ENCODE measurements at regions not wholly inside any gene's neighbourhood (a gene's known extent, or its start where the extent isn't known, plus 50 kb on each side); places are given as distances from the start of the nearest gene placed in this dataset.

DNA sequence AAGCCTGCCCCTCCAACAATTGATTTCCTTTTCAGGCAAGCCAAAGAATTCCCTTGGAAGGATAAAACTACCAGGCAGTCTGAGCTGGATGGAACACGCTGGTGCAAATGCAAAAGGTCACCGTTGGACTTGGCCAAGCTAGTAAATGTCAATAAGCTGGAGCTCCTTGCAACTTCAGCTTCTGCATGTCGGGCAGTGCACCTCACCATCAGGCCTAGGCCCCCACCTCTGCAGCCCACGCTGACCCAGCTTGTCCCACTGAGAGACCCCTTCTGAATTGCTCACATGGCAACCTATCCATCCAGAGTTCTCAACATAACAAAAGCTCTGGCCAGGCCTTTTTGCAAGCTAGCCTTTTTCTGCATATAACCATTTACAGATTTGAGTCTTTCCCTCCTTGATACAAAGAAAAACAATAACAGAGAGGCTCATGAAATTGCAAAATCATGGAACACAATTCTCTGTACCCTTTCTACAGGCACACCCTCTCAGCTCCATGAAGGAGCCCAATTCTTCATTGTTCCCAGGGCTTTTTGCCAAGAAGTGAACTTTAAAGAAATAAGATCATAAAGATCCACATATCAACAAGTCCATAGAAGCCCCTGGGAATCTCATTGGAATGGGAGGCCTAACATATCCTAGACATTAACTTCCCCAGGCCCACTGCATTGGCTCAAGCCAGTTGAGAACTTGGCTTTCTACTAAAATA, 123.9 kb upstream of the SLIT3 start:
- DNase-seq (peak in 1 of 2 donors; percentile 12), ATAC-seq (ENCODE audit: low FRiP score in 2 of 2) (no peak)
- WGBS, 2 donors: 80% methylated on average over 4 of the region's 4 CpGs
- Histone ChIP-seq H3K9me3 (no peaks in the 10 kb centered on the region), H3K4me3 (no peak overlapping the region), H3K27ac (no peak overlapping the region), H3K36me3 (no peaks in the 10 kb centered on the region), H3K27me3 (no peaks in the 10 kb centered on the region), H3K4me1 (no peaks in the 10 kb centered on the region)
- TF ChIP-seq POLR2A (IDR thresholded peaks at IDR 0.05) (no peak), POLR2AphosphoS5 (IDR thresholded peaks at IDR 0.05) (no peak), EP300 (IDR thresholded peaks at IDR 0.05) (no peak)
- TF ChIP-seq, protein P1, sequence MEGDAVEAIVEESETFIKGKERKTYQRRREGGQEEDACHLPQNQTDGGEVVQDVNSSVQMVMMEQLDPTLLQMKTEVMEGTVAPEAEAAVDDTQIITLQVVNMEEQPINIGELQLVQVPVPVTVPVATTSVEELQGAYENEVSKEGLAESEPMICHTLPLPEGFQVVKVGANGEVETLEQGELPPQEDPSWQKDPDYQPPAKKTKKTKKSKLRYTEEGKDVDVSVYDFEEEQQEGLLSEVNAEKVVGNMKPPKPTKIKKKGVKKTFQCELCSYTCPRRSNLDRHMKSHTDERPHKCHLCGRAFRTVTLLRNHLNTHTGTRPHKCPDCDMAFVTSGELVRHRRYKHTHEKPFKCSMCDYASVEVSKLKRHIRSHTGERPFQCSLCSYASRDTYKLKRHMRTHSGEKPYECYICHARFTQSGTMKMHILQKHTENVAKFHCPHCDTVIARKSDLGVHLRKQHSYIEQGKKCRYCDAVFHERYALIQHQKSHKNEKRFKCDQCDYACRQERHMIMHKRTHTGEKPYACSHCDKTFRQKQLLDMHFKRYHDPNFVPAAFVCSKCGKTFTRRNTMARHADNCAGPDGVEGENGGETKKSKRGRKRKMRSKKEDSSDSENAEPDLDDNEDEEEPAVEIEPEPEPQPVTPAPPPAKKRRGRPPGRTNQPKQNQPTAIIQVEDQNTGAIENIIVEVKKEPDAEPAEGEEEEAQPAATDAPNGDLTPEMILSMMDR (IDR thresholded peaks at IDR 0.05): no peak

DNA sequence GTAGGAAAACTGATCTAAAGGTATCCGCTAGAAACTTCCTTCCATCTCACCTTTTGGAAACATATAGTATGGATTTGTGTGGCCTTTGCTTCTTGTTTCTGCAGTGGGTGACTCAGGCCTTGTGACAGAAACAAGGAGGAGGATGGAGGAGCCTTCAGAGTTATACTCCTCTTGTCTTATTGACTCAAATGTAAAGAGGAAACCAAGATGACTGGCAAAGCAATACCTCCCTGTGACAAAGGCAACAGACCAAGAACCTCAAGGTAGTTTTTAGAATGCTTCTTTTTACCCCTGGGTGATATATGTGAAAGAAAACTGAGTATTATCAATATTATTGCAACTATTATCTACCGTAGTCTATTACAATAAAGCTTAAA, 123.3 kb upstream of the SLIT3 start:
- H3K4me3 ChIP-seq: no peak overlapping the region
- H3K27ac ChIP-seq: no peak overlapping the region
- no peak for ATAC-seq (ENCODE audit: low FRiP score in 2 of 2)
- DNase-seq: no peak
- H3K27me3 ChIP-seq: no peaks in the 10 kb centered on the region
- TF ChIP-seq POLR2AphosphoS5 (IDR thresholded peaks at IDR 0.05): no peak
- TF ChIP-seq, protein P1 (IDR thresholded peaks at IDR 0.05): no peak
- no peak for TF ChIP-seq POLR2A (IDR thresholded peaks at IDR 0.05)
- TF ChIP-seq EP300 (IDR thresholded peaks at IDR 0.05): no peak
- no peaks in the 10 kb centered on the region for H3K9me3 ChIP-seq
- H3K4me1 ChIP-seq: no peaks in the 10 kb centered on the region
- H3K36me3 ChIP-seq: no peaks in the 10 kb centered on the region
- 92 to 93% methylated on average over 2 of the region's 2 CpGs for WGBS, 2 donors

DNA sequence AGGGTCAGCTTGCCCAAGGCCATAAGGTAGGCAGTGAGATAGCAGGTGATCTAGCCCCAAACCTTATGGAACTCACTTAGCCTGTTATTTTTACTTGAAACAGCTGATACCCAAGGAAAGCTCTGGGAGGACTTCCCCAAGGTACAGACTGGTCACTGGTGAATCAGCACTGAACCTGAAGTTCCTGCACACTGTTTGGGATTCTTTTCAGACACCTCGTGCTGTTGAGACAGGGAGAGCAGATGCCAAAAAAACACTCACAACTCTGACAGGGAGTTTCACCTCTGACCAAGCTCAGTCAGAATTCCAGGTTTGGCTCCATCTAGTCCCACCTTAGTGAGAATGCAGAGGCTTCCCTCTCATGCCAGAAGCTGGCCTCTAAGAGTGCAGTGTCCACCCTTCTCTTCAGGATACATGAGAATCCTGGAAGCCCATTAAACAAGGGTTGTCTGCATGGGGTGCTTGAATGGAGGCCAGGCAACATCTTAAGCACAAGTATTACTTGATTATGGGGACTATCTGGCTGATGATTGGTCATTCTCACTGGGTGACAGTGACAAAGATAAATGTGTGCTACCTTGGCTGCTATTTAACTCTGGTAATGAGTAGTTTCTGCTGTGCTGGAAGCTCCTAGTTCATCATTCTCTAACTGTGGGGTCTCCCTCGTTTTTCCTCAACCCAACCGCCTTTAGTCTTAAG, 122.8 kb upstream of the SLIT3 start:
- no peaks in the 10 kb centered on the region for H3K27me3 ChIP-seq
- no peaks in the 10 kb centered on the region for H3K9me3 ChIP-seq
- TF ChIP-seq POLR2A (IDR thresholded peaks at IDR 0.05) (no peak), EP300 (IDR thresholded peaks at IDR 0.05) (no peak), POLR2AphosphoS5 (IDR thresholded peaks at IDR 0.05) (no peak)
- TF ChIP-seq, protein P1 (IDR thresholded peaks at IDR 0.05): no peak
- no peaks in the 10 kb centered on the region for H3K36me3 ChIP-seq
- no peak overlapping the region for H3K4me3 ChIP-seq
- H3K27ac ChIP-seq: no peak overlapping the region
- DNase-seq (no peak), ATAC-seq (ENCODE audit: low FRiP score in 2 of 2) (no peak)
- 77 to 95% methylated on average over 3 of the region's 3 CpGs for WGBS, 2 donors
- H3K4me1 ChIP-seq: no peaks in the 10 kb centered on the region

- Histone ChIP-seq H3K4me3 (no peak overlapping the region), H3K27me3 (no peaks in the 10 kb centered on the region), H3K4me1 (no peaks in the 10 kb centered on the region), H3K9me3 (no peaks in the 10 kb centered on the region), H3K36me3 (no peaks in the 10 kb centered on the region), H3K27ac (no peak overlapping the region)
- ATAC-seq (ENCODE audit: low FRiP score in 2 of 2) (no peak), DNase-seq (no peak)
- 82 to 83% methylated on average over 3 of the region's 3 CpGs for WGBS, 2 donors
- TF ChIP-seq POLR2AphosphoS5 (IDR thresholded peaks at IDR 0.05): no peak
- TF ChIP-seq POLR2A (IDR thresholded peaks at IDR 0.05): no peak
- TF ChIP-seq, protein P1 (IDR thresholded peaks at IDR 0.05): no peak
- no peak for TF ChIP-seq EP300 (IDR thresholded peaks at IDR 0.05)
These were observed 121.1 kb upstream of the SLIT3 start for GRCh38 chr5:169422087-169422486.
